Cardiac fibroblast (primary cell): ENCODE measurements at regions not wholly inside any gene's neighbourhood (a gene's known extent, or its start where the extent isn't known, plus 50 kb on each side); places are given as distances from the start of the nearest gene placed in this dataset.

Experiments used
- DNase-seq, 2 donors: peaks; one replicate each; pipeline versions ENCODE4 v3.0.0 to v3.0.0-alpha.2; 2010; ENCODE audit warnings: low read depth in 2 of 2
- H3K4me3 ChIP-seq, 2 donors: replicated peaks in 1 of 2; 1 replicate in 1 of 2; 2 replicates in 1 of 2; pipeline ENCODE4 v1.5.1; 2011; ENCODE audit warnings: low read depth in 2 of 2, low read length in 2 of 2, mild to moderate bottlenecking in 2 of 2, moderate library complexity in 1 of 2
- CTCF ChIP-seq: IDR thresholded peaks from one replicate; pipeline ENCODE4 v1.5.1; 2011; ENCODE audit warnings: low read depth, mild to moderate bottlenecking, low read length, inconsistent platforms

GRCh38 chr1:112057736-112058135, 68.3 kb upstream of the KCND3 start:
- no peak for TF ChIP-seq CTCF
- no peak for DNase-seq
- H3K4me3 ChIP-seq, result no peak overlapping the region

- DNase-seq, result no peak
- TF ChIP-seq CTCF, result no peak
- no peak overlapping the region for H3K4me3 ChIP-seq
Measured at GRCh38 chr1:112058815-112059450, 69.5 kb upstream of the KCND3 start.

GRCh38 chr1:112059679-112060078, 70.2 kb upstream of the KCND3 start:
- DNase-seq, result no peak
- H3K4me3 ChIP-seq, result no peak overlapping the region
- no peak for TF ChIP-seq CTCF

- H3K4me3 ChIP-seq, result no peak overlapping the region
- TF ChIP-seq CTCF, result no peak
Measured at GRCh38 chr1:112060261-112060660, 70.8 kb upstream of the KCND3 start.

GRCh38 chr1:112061056-112061455, 71.6 kb upstream of the KCND3 start:
- no peak overlapping the region for H3K4me3 ChIP-seq
- DNase-seq, result no peak
- TF ChIP-seq CTCF, result no peak

More at GRCh38 chr1:112060261-112060660, 70.8 kb upstream of the KCND3 start:
- no peak for DNase-seq

- no peak for TF ChIP-seq CTCF
- no peak overlapping the region for H3K4me3 ChIP-seq
- DNase-seq, result no peak
Measured at GRCh38 chr1:112061901-112062320, 72.4 kb upstream of the KCND3 start.
